NB4 (cell line): ENCODE measurements at regions not wholly inside any gene's neighbourhood (a gene's known extent, or its start where the extent isn't known, plus 50 kb on each side); places are given as distances from the start of the nearest gene placed in this dataset.

Experiments used
- DNase-seq: peaks from one replicate; pipeline ENCODE4 v3.0.0; 2010; ENCODE audit warnings: low read depth
- H3K4me3 ChIP-seq: one replicate; pipeline ENCODE4 v1.5.1; 2011; ENCODE audit warnings: mild to moderate bottlenecking, low read depth, low read length, moderate library complexity
- CTCF ChIP-seq: IDR thresholded peaks from one replicate; pipeline ENCODE4 v1.5.1; 2012; ENCODE audit warnings: low read depth, low read length
- MAX ChIP-seq: IDR thresholded peaks from 2 replicates; pipeline ENCODE4 v1.6.1; 2011; ENCODE audit warnings: low read depth, low read length
- MYC ChIP-seq: IDR thresholded peaks from 2 replicates; pipeline ENCODE4 v1.6.1; 2011; ENCODE audit warnings: low read depth, low read length
- POLR2A ChIP-seq: IDR thresholded peaks from 2 replicates; pipeline ENCODE4 v1.6.1; 2011; ENCODE audit warnings: mild to moderate bottlenecking; ENCODE audit not compliant: insufficient read length; ENCODE audit errors: extremely low read depth

GRCh38 chr3:192080336-192080735 is 619.4 kb downstream of the PYDC2 start:
- H3K4me3 ChIP-seq: no peak overlapping the region
- TF ChIP-seq CTCF (no peak), MYC (no peak), MAX (no peak), POLR2A (no peak)
- DNase-seq: no peak

- TF ChIP-seq MYC (no peak), POLR2A (no peak), MAX (no peak), CTCF (no peak)
- no peak for DNase-seq
- H3K4me3 ChIP-seq: no peak overlapping the region
Observed at GRCh38 chr3:192082730-192083660, 622.0 kb downstream of the PYDC2 start.
